Thyroid gland (tissue), 4 donors: ENCODE measurements at regions not wholly inside any gene's neighbourhood (a gene's known extent, or its start where the extent isn't known, plus 50 kb on each side); places are given as distances from the start of the nearest gene placed in this dataset.

Source experiments
- DNase-seq, 2 donors: peaks; one replicate each; pipeline ENCODE4 v3.0.0-alpha.2; 2019
- H3K27ac ChIP-seq, 3 donors: fragments of 200-600 bp; sonication (generic); 1 replicate in 2 of 3; 2 replicates in 1 of 3; pipeline ENCODE4 v1.5.1; 2016 to 2019; ENCODE audit warnings: mild to moderate bottlenecking in 1 of 3, moderate library complexity in 1 of 3
- H3K27me3 ChIP-seq: fragments of 200-600 bp; sonication (generic); one replicate; pipeline ENCODE4 v1.5.1; 2019
- H3K36me3 ChIP-seq, 2 donors: fragments of 200-600 bp; sonication (generic); one replicate each; pipeline ENCODE4 v1.5.1; 2016 to 2019
- H3K4me1 ChIP-seq, 2 donors: fragments of 200-600 bp; sonication (generic); one replicate each; pipeline ENCODE4 v1.5.1; 2017 to 2019
- H3K4me3 ChIP-seq, 3 donors: fragments of 200-600 bp; sonication (generic); replicated peaks in 1 of 3; 1 replicate in 2 of 3; 2 replicates in 1 of 3; pipeline ENCODE4 v1.5.1; 2016; ENCODE audit warnings: mild to moderate bottlenecking in 1 of 3
- H3K9me3 ChIP-seq: fragments of 200-600 bp; sonication (generic); one replicate; pipeline ENCODE4 v1.5.1; 2017
- CTCF ChIP-seq, 6 experiments: fragments of 200-600 bp in 3 of 6; fragments of 450-650 bp in 3 of 6; sonication (generic) in 3 of 6; IDR thresholded peaks; one replicate each; pipeline ENCODE4 v1.5.1; 2016 to 2019; ENCODE audit warnings: antibody characterized with exemption in 6 of 6, mild to moderate bottlenecking in 2 of 6, inconsistent platforms in 1 of 6, moderate library complexity in 1 of 6
- POLR2A ChIP-seq, 2 donors: fragments of 450-650 bp; IDR thresholded peaks; one replicate each; pipeline ENCODE4 v1.6.1; 2017; ENCODE audit warnings: antibody characterized with exemption in 2 of 2, mild to moderate bottlenecking in 2 of 2, moderate library complexity in 1 of 2
- WGBS, 2 donors: methylation state at CpG; one replicate each; pipeline ENCODE4 v1.1.5; 2017; 5-methylcytosine and 5-hydroxymethylcytosine counted together
- intact Hi-C: fragments of 100-400 bp; cut with DNase I; formaldehyde crosslinking; loops from one replicate; pipeline ENCODE4 v1.15.1; 2023

GRCh38 chr15:36409819-36410218 is 169.6 kb upstream of the CDIN1 start:
- Histone ChIP-seq H3K36me3 (no peaks in the 10 kb centered on the region), H3K27ac (no peak overlapping the region), H3K9me3 (no peaks in the 10 kb centered on the region), H3K4me1 (no peaks in the 10 kb centered on the region), H3K27me3 (no peaks in the 10 kb centered on the region), H3K4me3 (no peak overlapping the region)
- 89 to 94% methylated on average over 6 of the region's 6 CpGs for WGBS, 2 donors
- TF ChIP-seq POLR2A (IDR thresholded peaks at IDR 0.05) = no peak
- TF ChIP-seq CTCF (IDR thresholded peaks at IDR 0.05) = no peak
- no peak for DNase-seq
- intact Hi-C loops = no loop called here

GRCh38 chr15:36414670-36415069 is 164.8 kb upstream of the CDIN1 start:
- Histone ChIP-seq H3K27me3 (no peaks in the 10 kb centered on the region), H3K36me3 (no peaks in the 10 kb centered on the region), H3K4me1 (no peaks in the 10 kb centered on the region), H3K4me3 (no peak overlapping the region), H3K9me3 (no peaks in the 10 kb centered on the region), H3K27ac (no peak overlapping the region)
- TF ChIP-seq POLR2A (IDR thresholded peaks at IDR 0.05) (no peak), CTCF (IDR thresholded peaks at IDR 0.05) (no peak)
- DNase-seq = no peak
- intact Hi-C loops = no loop called here
- 56 to 68% methylated on average over 5 of the region's 5 CpGs for whole genome bisulfite sequencing, 2 donors

- Histone ChIP-seq H3K4me1 (no peaks in the 10 kb centered on the region), H3K27me3 (no peaks in the 10 kb centered on the region), H3K4me3 (no peak overlapping the region), H3K27ac (no peak overlapping the region), H3K36me3 (no peaks in the 10 kb centered on the region), H3K9me3 (no peaks in the 10 kb centered on the region)
- intact Hi-C loops = no loop called here
- TF ChIP-seq POLR2A (IDR thresholded peaks at IDR 0.05) (no peak), CTCF (IDR thresholded peaks at IDR 0.05) (no peak)
- no peak for DNase-seq
- WGBS, 2 donors = 83 to 92% methylated on average over 1 of the region's 1 CpG
Measured at GRCh38 chr15:36415643-36416042, 163.8 kb upstream of the CDIN1 start.

- H3K27me3 ChIP-seq = no peaks in the 10 kb centered on the region
- DNase-seq = no peak
- no peaks in the 10 kb centered on the region for H3K4me1 ChIP-seq
- no peaks in the 10 kb centered on the region for H3K36me3 ChIP-seq
- H3K9me3 ChIP-seq = no peaks in the 10 kb centered on the region
- H3K27ac ChIP-seq = no peak overlapping the region
- 90 to 98% methylated on average over 2 of the region's 2 CpGs for WGBS, 2 donors
- intact Hi-C loops = no loop called here
- TF ChIP-seq CTCF (IDR thresholded peaks at IDR 0.05) = no peak
- TF ChIP-seq POLR2A (IDR thresholded peaks at IDR 0.05) = no peak
- no peak overlapping the region for H3K4me3 ChIP-seq
Measured at GRCh38 chr15:36422631-36423030, 156.8 kb upstream of the CDIN1 start.

GRCh38 chr15:36426691-36427090 is 152.7 kb upstream of the CDIN1 start:
- Histone ChIP-seq H3K9me3 (no peaks in the 10 kb centered on the region), H3K27ac (no peak overlapping the region), H3K27me3 (no peaks in the 10 kb centered on the region), H3K36me3 (no peaks in the 10 kb centered on the region), H3K4me1 (no peaks in the 10 kb centered on the region), H3K4me3 (no peak overlapping the region)
- no peak for DNase-seq
- 92 to 94% methylated on average over 4 of the region's 4 CpGs for WGBS, 2 donors
- TF ChIP-seq CTCF (IDR thresholded peaks at IDR 0.05) (no peak), POLR2A (IDR thresholded peaks at IDR 0.05) (no peak)
- intact Hi-C loops = no loop called here
